GM18508 (cell line): ENCODE measurements at regions not wholly inside any gene's neighbourhood (a gene's known extent, or its start where the extent isn't known, plus 50 kb on each side); places are given as distances from the start of the nearest gene placed in this dataset.

ENCODE experiments used
- ATAC-seq: cut with Tn5 transposase; IDR thresholded peaks from one replicate; pipeline ENCODE4 v1.9.1; 2021; ENCODE audit warnings: moderate number of reproducible peaks; ENCODE audit not compliant: insufficient read depth, unreplicated experiment

DNA sequence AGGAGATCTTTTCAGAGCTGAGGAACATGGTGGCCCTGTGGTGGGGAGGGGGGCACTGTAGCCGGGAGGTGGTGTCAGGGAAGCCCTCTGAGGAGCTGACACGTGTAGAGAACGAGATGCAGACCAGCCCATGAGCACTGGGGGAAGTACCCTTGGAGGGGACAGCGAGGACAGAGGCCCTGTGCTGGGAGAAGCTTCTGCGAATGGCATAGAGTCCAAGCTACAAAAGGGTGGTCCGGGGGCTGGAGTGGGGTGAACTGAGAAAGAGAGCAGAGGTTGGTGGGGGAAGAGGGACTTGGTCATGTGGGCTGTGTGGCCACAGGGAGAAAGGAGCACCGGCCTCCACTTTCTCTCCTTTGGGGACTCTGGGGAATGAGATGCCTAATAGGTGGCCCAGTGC, 270.8 kb downstream of the CBLN1 start:
- ATAC-seq = no peak

DNA sequence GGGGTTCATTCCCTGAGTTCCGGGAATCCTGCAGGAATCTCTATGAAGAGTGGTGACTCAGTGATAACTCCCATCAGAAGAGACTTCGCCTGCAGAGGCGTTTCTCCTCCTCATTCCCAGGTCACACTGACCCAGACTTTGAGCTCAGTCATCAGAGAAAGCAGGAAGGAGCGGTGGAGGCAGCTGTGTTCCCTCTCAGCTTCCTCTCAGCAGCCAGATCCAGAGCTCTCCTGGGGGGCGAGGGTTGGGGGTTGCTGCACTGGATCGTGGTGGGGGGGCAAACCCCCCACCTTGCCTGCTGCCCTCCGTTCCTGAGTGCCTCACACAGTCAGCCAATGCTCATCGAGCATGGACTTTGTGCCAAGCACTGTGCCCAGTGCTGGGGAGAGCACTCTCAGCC, 271.2 kb downstream of the CBLN1 start:
- ATAC-seq = no peak

DNA sequence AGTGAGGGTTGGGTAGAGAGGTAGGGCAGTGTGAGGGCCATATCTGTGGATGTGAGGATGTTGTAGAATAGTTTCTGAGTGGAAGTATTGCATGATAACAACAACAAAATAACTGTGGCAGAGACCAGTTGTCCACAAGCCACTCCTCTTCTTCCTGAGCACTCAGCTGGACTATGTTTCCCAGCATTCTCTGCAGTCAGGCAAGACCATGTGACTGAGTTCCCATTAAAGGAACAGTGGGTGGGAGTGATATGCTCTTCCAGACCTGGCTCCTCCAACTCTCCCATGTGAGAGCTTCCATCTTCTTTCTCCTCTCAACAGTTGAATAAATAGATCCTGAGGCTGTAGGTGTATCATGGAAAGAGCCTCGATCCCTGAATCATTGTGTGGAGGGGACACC, 272.4 kb downstream of the CBLN1 start:
- ATAC-seq = no peak

DNA sequence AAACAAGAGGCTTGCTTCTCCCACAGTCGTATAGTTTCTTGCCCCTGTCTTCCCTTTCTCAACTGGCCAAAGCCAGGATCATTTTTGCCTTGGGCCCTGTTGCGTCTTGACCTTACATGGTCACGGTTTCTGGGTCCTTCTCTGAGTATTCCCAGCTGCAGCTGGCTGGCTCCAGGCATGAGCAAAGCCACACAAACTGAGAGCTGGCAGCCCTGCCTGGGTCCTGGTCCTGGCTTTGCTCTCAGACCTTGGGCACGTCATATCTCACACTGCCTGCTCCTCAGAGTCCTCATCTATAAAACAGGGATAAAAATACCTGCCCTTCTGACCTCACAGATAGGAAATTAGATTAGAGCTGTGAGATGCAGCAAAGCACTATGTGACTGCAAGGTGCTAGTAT, 277.6 kb downstream of the CBLN1 start:
- ATAC-seq = no peak

DNA sequence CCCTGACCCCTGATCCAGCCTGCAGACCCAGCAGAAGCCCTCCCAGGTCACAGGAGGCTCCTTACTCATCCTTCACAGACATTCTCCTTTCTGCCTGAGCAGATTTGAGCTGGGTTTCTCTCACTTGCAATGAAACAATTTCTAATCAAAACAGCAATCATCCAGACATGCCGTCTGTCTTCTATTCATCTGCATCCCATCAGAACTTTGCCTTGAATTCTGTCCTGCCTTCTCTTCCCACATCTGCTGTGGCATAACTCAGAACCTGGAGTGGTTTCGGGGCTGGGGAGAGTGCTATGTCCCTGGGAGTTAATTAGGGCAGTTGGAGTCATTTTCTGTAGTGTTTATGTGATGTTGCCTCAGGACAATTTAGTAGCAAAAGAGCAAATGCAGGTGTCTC, 278.6 kb downstream of the CBLN1 start:
- ATAC-seq = no peak

DNA sequence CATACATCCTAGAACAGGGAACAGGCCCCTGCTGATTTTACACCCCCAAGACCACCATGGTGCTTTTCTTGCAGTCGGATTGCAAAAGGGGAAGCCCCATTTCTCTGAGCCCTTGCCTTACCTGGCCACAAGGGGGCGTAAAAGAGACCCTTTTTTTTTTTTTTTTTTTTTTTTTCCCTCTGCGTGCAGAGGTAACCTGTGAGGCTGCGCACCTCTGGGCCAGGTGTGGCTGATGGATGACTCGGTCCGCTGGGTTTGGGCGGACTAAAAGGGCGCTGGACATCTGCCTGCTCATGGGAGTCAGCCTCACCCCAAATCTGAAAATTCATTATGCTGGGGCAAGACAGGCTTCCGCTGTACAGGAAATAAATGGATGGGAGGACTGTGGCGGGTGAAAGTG, 281.0 kb downstream of the CBLN1 start:
- ATAC-seq = no peak

DNA sequence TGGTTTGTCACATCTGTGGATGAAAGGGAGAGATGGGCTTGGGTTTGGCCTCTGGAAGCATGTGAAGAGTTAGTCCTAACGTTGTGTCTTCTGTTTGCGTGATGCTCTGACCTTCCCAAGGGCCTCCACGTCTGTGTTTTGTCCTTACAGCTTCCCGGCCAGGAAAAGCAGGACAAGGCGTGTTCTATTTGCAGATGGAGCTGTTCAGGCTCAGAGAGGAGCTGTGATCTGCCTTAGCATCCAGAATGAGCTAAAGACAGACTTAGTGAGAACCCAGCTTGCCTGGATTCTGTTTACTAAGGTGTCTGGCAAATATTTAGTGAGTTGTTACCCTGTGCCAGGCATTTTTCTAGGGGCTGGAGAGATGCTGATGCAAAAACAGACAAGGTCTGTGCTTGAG, 282.1 kb downstream of the CBLN1 start:
- ATAC-seq = no peak

DNA sequence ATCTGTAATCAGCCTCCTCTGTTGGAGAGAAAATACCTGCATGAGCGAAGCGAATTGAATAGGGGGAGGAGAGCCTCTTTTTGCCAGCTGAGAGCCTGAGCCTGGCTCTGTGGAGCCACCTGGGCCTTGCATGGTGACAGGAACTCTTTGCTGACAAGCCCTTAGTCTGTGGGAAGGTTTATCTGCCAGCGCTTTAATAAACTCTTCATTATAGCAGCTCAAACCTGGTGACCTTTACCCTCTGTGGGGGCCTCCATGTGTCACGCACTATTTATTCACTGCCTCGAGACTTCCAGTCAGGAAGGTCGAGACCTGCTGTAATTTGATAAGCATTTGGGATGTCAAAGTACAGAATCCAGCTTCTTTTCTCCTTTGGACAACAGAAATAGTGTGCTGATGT, 282.6 kb downstream of the CBLN1 start:
- no peak for ATAC-seq

DNA sequence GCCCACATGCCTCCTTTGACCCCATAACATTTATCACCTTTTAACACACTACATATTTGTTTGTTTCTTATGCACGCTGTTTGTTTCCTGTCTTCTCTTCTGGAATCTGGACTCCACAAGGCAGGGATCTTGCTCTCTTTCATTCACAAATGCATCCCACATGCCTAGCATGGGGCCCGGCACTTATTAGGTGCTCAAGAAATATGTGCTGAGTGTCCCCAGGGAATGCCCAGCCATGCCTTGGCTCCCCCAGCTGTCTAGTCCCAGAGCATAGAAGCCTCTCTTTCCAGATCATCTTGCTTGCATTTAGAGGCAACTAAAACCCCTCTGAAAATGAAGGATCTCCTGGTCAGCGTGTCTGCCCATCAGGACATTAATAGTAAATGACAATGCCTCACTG, 283.7 kb downstream of the CBLN1 start:
- no peak for ATAC-seq

DNA sequence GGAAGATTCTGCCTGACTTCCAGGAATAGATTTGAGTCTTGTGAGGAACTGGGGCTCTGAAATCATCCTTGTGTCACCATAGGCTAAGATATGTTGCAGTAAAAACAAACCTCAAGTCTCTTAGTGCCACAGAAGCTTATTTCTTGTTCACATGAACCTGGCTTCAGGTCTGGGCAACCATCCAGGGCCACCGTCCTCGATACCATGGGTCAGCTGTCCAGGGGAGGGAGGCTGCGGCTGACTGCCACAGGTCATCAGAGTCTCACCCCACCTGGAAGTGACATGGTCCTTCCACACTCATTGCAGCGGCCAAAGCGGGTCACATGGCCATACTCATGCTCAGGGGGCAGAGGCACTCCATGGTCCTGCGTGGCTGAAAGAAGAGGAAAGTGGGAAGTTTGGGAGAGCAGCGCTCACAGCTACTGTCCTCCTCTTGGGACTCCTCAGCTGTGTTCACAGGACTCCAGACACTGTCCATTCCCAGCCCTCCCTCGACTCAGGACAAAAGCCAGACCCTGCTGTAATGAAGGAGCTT, 284.5 kb downstream of the CBLN1 start:
- ATAC-seq = no peak

DNA sequence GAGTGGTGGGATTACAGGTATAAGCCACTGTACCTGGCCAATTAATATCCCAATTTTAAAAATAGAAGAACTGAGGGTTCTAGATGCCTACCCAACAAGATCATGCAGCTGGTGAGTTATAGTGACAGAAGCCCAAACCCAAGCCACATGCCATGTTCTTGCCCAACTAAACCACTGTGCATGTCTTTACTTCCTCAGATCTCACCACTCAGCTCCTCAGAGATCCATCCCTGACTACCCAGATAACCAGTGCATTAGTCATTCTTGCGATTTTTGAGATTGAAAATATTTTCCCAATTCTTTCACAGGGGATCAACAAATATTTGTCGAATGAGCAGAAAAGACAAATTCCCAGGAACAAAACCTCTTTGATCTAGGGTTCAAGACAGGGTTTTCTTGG, 303.1 kb downstream of the CBLN1 start:
- ATAC-seq = no peak

DNA sequence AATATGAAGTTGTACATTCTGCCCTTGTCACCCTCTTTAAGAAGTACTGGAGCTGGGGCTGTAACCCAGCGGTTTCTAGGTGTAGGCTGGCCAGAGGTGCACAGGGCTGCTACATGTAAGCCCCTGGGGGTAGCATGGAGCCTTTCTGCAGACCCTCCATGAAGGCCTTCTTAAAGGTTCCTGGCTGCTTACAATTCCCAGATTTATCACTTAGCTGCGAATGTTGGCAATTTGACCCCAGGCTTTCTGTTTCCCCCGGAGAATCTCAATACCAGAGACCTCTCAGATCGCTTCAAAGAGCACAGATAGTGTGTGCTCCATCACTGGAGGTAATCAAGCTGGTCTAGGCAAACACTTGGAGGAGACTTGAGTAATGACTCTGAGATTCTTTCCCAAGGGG, 309.4 kb downstream of the CBLN1 start:
- no peak for ATAC-seq

DNA sequence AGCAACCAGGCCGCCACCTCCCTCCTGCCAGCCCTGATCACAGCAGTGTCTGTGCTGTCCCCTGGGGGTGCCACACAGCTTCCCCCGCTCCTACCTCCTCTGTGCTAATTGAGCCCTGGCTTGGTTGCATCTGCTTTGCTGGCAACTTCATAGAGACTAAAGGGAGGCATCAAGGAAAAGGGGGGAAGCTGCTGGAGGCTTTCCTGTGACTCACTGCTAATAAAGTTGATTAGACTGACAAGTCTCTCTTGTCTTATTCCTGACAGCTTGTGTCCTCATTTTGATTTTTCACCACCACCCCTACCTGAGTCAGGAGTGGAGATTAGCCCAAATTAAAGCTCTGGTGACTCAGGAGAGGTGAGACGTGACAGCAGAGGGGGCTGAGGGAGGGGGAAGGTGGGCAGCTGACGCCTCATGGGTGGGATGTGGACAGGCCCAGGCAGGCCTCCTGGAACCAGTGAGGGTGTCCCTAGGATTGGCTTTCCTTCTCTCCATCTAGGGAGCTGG, 310.0 kb downstream of the CBLN1 start:
- no peak for ATAC-seq

DNA sequence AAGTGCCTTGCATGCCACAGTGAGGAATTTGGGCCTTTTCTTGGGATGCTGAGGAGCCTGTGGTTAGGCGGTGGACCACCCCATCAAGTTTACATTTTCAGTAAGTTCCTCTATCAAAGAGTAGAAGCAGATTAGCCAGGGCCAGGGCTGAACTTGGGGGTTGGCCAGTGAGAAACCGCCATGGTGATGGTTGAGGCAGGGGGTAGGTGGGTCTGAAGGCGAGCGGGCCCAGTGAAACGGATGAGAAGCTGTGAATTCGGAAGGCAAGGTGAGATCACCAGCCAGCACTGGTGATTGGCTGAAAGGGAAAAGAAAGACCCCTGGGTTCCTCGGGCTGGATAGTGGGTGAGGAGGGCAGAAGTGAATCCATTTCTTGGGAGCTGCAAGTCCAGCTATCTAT, 311.4 kb downstream of the CBLN1 start:
- ATAC-seq = no peak

DNA sequence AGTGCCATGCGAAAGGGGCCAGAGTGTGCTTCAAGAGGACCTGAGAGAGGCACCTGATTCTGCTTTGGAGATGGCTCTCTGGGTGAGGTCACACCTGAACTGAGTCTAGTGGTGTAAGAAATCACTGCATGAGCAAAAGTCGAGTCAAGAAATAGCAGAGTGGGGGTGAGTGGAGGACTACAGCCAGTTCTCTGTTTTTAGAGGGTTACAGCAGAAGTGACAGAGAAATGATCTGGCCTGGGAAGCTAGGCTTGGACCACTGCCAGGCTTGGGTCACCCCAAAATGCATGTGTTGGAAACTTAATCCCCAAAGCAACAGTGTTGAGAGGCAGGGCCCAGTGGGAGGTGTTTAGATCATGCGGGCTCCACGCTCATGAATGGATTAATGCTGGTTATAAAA, 312.0 kb downstream of the CBLN1 start:
- ATAC-seq = no peak

DNA sequence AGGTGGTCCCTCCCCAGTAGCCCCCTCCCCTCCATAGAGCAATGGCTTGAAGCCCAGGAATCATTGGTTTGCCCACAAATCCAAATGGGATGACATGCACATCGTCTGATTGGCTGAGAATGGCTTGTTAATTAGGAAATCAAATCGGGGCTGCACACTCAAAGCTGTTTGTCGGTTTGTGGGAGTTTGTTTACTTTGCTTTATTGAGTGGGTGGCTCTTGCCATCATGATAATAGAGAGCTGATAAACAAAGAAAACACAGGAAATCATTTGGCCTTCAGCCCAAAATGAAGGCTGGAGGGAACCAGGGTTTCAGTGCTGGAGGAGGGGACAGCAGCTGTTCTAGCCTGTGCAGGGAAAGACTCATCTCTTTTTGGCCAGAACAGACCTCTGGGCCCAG, 316.3 kb downstream of the CBLN1 start:
- ATAC-seq = no peak

DNA sequence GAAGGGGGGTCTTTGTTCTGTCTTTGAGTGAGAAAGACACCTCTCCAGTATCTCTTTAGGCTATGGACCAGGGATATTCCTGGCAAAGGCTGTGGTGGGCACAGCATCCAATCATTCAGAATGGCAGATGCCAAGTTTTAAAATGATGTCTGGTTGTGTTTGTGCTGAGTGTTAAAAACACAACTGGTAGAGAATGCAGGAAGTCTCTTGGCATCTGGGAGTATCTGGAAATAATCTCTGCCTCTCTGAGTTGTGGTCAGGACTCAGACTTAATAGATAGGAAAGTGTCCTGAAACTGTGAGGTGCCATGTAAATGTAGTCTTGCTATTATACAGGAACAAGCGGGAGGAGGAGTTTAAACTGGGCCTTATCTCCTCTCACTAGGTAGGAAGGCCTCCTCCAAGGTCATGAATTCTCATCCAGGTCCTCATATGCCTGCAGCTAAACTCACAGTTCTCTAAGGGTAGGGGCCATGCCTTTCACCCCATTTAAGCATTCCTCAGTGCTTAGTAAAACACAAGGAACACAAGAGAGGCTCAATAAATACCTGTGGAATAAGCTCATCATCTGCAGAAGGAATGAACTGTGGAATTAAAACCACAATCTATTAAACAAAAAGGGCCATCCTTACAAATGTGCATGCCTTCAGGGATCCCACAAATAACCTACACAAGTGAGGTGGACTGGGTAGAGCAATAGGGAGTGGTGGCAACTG, 317.6 kb downstream of the CBLN1 start:
- ATAC-seq = no peak

DNA sequence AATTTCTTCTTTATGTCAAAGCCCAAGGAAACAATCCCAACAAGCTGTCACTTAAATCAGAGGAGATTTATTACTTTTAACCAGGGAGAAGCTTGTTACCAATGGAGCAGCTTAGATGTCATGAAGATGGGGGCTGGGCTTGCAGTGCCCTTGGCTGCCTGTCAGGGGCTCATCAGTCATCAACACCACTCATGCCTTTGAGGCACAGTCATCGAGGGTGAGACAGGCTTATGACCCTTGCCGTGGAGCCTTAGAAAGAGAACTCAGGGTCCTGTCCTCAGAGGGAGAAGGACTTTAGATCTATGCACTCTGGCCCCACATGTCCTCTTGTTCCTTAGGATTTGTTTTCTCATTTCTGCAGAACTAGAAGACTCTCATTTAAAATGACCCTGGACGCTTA, 318.3 kb downstream of the CBLN1 start:
- no peak for ATAC-seq

DNA sequence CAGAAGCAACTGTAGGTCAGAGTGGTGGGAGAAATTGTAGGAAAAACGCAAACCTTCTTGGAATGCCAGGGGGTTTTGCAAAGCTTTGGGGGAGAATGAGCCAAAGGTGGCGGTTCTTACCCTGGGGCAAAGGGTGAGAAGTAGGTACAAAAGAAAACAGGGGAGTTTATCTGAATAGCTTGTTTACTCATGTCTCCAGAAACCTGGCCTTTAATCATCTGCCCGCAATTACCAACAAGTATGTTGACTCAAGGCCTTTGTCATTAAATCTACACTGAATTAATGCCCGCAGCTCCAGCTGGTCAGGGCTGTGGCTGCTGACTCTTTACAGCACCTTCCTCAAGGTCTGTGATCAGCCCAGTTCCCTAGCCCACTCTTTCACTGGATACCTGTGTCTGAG, 320.1 kb downstream of the CBLN1 start:
- no peak for ATAC-seq

DNA sequence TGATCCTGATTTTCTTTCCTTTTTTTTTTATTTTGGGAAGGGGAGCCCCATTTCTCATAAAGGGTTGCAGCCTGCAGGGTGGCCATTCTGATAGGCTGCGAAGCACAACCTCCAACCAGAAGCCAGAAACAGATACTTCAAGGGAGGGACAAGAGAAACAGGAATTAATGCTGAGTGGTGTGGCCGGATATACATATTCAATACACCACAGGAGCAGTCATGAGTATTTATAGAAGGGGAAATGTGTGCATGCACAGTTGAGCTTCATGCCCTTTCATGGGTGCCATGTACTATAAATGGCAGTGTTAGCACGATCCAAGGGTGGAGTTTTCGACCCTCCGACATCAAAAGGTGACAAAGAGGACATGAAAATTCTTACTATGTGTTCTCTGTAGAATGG, 320.8 kb downstream of the CBLN1 start:
- ATAC-seq = no peak

DNA sequence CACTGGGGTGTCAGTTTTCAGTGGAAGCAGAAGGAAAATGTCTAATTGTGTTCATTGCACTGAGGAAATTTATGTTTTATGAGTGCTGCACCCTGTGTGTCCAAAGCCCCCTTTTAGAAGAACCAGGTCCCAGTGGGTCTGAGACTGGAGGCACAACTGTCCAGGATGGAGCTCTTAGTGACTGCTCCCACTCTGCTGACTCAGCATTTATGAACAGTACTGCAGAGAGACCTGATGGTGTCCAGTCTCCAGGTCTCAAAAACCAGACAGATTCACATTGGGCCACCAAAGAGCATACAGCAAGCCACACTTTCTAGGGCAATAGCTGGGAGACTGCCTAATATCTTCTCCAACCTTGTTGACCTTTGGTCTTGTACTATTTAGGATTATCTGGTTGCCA, 321.9 kb downstream of the CBLN1 start:
- ATAC-seq = no peak

DNA sequence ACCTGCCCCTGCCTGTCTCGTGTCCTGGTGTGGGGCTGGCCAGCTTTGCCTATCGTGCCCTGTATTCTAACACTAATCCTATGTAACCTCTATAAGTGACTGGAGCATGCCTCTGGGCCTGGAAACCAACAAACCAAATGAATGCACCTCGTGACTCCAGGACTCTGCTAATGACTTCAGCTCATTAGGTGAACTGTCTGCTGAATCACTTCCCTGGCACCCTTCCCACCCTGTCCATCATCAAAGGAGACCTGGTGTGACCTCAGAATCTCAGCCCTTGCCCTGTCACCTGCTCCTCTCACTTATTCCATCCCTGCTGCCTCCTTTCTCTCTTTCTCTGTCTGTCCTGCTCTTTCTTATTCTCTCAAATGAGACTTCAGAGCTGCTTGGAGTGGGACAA, 322.4 kb downstream of the CBLN1 start:
- no peak for ATAC-seq
